ENCODE measurements at regions not wholly inside any gene's neighbourhood (a gene's known extent, or its start where the extent isn't known, plus 50 kb on each side); places are given as distances from the start of the nearest gene placed in this dataset.

- no peak for ATAC-seq (ENCODE audit: low read depth in 2 of 2)
- H3K27ac Mint-ChIP-seq, result peak overlapping the region in 1 of 6 donors; percentile 65
- H3K4me3 Mint-ChIP-seq, result peak overlapping the region in 1 of 8 donors; percentile 9
- peaks cover 57 to 80% (median 61%) of the 10 kb centered on the region in 3 donors for H3K4me1 Mint-ChIP-seq
- DNase-seq, result no peak
- H3K27me3 Mint-ChIP-seq, result no peaks in the 10 kb centered on the region
- H3K9me3 Mint-ChIP-seq, result peaks cover 0 to 4% (median 0%) of the 10 kb centered on the region in 7 donors
- peaks cover 19 to 26% of the 10 kb centered on the region in 2 donors for H3K36me3 Mint-ChIP-seq
These were observed 74.4 kb downstream of the VCPKMT start for GRCh38 chr14:50041980-50042379.

- Mint-ChIP-seq H3K27ac (peak overlapping the region; percentile 89 to 98 (median 95)), H3K4me3 (peak overlapping the region in 7 of 8 donors; percentile 9 to 88 (median 68)), H3K4me1 (peaks cover 58 to 79% (median 64%) of the 10 kb centered on the region in 3 donors), H3K9me3 (peaks cover 0 to 4% (median 0%) of the 10 kb centered on the region in 7 donors), H3K27me3 (no peaks in the 10 kb centered on the region), H3K36me3 (peaks cover 10 to 15% of the 10 kb centered on the region in 2 donors)
- DNase-seq (no peak), ATAC-seq (ENCODE audit: low read depth in 2 of 2) (no peak)
These were observed 72.2 kb downstream of the VCPKMT start for GRCh38 chr14:50044042-50044651.

- peak overlapping the region; percentile 93 to 100 (median 95) for H3K27ac Mint-ChIP-seq
- H3K36me3 Mint-ChIP-seq, result peaks cover 20 to 24% of the 10 kb centered on the region in 2 donors
- peaks cover 0 to 4% (median 0%) of the 10 kb centered on the region in 7 donors for H3K9me3 Mint-ChIP-seq
- ATAC-seq (ENCODE audit: low read depth in 2 of 2) (peak; percentile 90 to 91), DNase-seq (peak; percentile 73)
- H3K4me3 Mint-ChIP-seq, result peak overlapping the region; percentile 2 to 88 (median 40)
- H3K27me3 Mint-ChIP-seq, result no peaks in the 10 kb centered on the region
- peaks cover 64 to 77% (median 69%) of the 10 kb centered on the region in 3 donors for H3K4me1 Mint-ChIP-seq
These were observed 71.2 kb downstream of the VCPKMT start for GRCh38 chr14:50045039-50045711.

GRCh38 chr14:50045837-50046236 lies 70.5 kb downstream of the VCPKMT start:
- ATAC-seq (ENCODE audit: low read depth in 2 of 2) (no peak), DNase-seq (no peak)
- H3K27ac Mint-ChIP-seq, result peak overlapping the region; percentile 93 to 100 (median 95)
- peaks cover 59 to 70% (median 66%) of the 10 kb centered on the region in 3 donors for H3K4me1 Mint-ChIP-seq
- no peaks in the 10 kb centered on the region for H3K27me3 Mint-ChIP-seq
- H3K4me3 Mint-ChIP-seq, result peak overlapping the region in 7 of 8 donors; percentile 37 to 87 (median 47)
- peaks cover 0 to 4% (median 0%) of the 10 kb centered on the region in 7 donors for H3K9me3 Mint-ChIP-seq
- peaks cover 21 to 30% of the 10 kb centered on the region in 2 donors for H3K36me3 Mint-ChIP-seq

GRCh38 chr14:50047274-50047676 lies 69.1 kb downstream of the VCPKMT start:
- peak; percentile 42 to 66 for ATAC-seq (ENCODE audit: low read depth in 2 of 2)

GRCh38 chr14:50049093-50049492 lies 67.3 kb downstream of the VCPKMT start:
- Mint-ChIP-seq H3K9me3 (peaks cover 0 to 4% (median 0%) of the 10 kb centered on the region in 7 donors), H3K36me3 (peaks cover 28 to 45% of the 10 kb centered on the region in 2 donors), H3K4me3 (peak overlapping the region in 2 of 8 donors; percentile 61 to 71), H3K4me1 (peaks cover 52 to 61% (median 56%) of the 10 kb centered on the region in 3 donors), H3K27ac (peak overlapping the region in 5 of 6 donors; percentile 22 to 89 (median 74)), H3K27me3 (no peaks in the 10 kb centered on the region)
- no peak for ATAC-seq (ENCODE audit: low read depth in 2 of 2)
- DNase-seq, result no peak

More at GRCh38 chr14:50047274-50047676, 69.1 kb downstream of the VCPKMT start:
- Mint-ChIP-seq H3K36me3 (peaks cover 28 to 33% of the 10 kb centered on the region in 2 donors), H3K27me3 (no peaks in the 10 kb centered on the region), H3K9me3 (peaks cover 0 to 4% (median 0%) of the 10 kb centered on the region in 7 donors), H3K27ac (peak overlapping the region in 5 of 6 donors; percentile 93 to 100 (median 95)), H3K4me1 (peaks cover 56 to 64% (median 62%) of the 10 kb centered on the region in 3 donors), H3K4me3 (peak overlapping the region in 7 of 8 donors; percentile 4 to 87 (median 61))
- DNase-seq, result peak; percentile 58

- peak overlapping the region in 2 of 8 donors; percentile 42 to 71 for H3K4me3 Mint-ChIP-seq
- H3K9me3 Mint-ChIP-seq, result peaks cover 0 to 4% (median 0%) of the 10 kb centered on the region in 7 donors
- H3K4me1 Mint-ChIP-seq, result peaks cover 45 to 57% (median 49%) of the 10 kb centered on the region in 3 donors
- no peak for ATAC-seq (ENCODE audit: low read depth in 2 of 2)
- H3K27me3 Mint-ChIP-seq, result no peaks in the 10 kb centered on the region
- peak overlapping the region in 5 of 6 donors; percentile 22 to 79 (median 53) for H3K27ac Mint-ChIP-seq
- peaks cover 28 to 45% of the 10 kb centered on the region in 2 donors for H3K36me3 Mint-ChIP-seq
- no peak for DNase-seq
These were observed 66.4 kb downstream of the VCPKMT start for GRCh38 chr14:50049703-50050570.

- H3K36me3 Mint-ChIP-seq, result peaks cover 17 to 37% of the 10 kb centered on the region in 2 donors
These were observed 65.3 kb downstream of the VCPKMT start for GRCh38 chr14:50051106-50051505.

GRCh38 chr14:50051706-50052105 lies 64.7 kb downstream of the VCPKMT start:
- Mint-ChIP-seq H3K36me3 (peaks cover 17 to 37% of the 10 kb centered on the region in 2 donors), H3K9me3 (peaks cover 0 to 2% (median 0%) of the 10 kb centered on the region in 7 donors), H3K27ac (no peak overlapping the region), H3K27me3 (no peaks in the 10 kb centered on the region), H3K4me1 (peaks cover 36 to 50% (median 49%) of the 10 kb centered on the region in 3 donors), H3K4me3 (no peak overlapping the region)
- ATAC-seq (ENCODE audit: low read depth in 2 of 2) (no peak), DNase-seq (no peak)

More at GRCh38 chr14:50051106-50051505, 65.3 kb downstream of the VCPKMT start:
- H3K9me3 Mint-ChIP-seq, result peaks cover 0 to 2% (median 0%) of the 10 kb centered on the region in 7 donors
- H3K4me3 Mint-ChIP-seq, result no peak overlapping the region
- DNase-seq, result no peak
- H3K27me3 Mint-ChIP-seq, result no peaks in the 10 kb centered on the region
- peaks cover 37 to 50% (median 49%) of the 10 kb centered on the region in 3 donors for H3K4me1 Mint-ChIP-seq
- H3K27ac Mint-ChIP-seq, result no peak overlapping the region
- ATAC-seq (ENCODE audit: low read depth in 2 of 2), result no peak

GRCh38 chr14:50052517-50052916 lies 63.9 kb downstream of the VCPKMT start:
- Mint-ChIP-seq H3K4me1 (peaks cover 36 to 50% (median 49%) of the 10 kb centered on the region in 3 donors), H3K36me3 (peaks cover 17 to 37% of the 10 kb centered on the region in 2 donors), H3K27me3 (no peaks in the 10 kb centered on the region), H3K27ac (peak overlapping the region in 2 of 6 donors; percentile 30 to 72), H3K4me3 (no peak overlapping the region), H3K9me3 (peaks cover 0 to 2% (median 0%) of the 10 kb centered on the region in 7 donors)
- no peak for DNase-seq
- ATAC-seq (ENCODE audit: low read depth in 2 of 2), result no peak

GRCh38 chr14:50053935-50054334 lies 62.4 kb downstream of the VCPKMT start:
- no peak for DNase-seq
- no peak overlapping the region for H3K27ac Mint-ChIP-seq
- no peak overlapping the region for H3K4me3 Mint-ChIP-seq
- peaks cover 0 to 2% (median 0%) of the 10 kb centered on the region in 7 donors for H3K9me3 Mint-ChIP-seq
- ATAC-seq (ENCODE audit: low read depth in 2 of 2), result no peak
- H3K27me3 Mint-ChIP-seq, result no peaks in the 10 kb centered on the region
- H3K36me3 Mint-ChIP-seq, result peaks cover 17 to 37% of the 10 kb centered on the region in 2 donors
- peaks cover 31 to 45% (median 44%) of the 10 kb centered on the region in 3 donors for H3K4me1 Mint-ChIP-seq

- peak; percentile 85 to 88 for ATAC-seq (ENCODE audit: low read depth in 2 of 2)
- Mint-ChIP-seq H3K9me3 (no peaks in the 10 kb centered on the region), H3K4me1 (peaks cover 19 to 52% (median 44%) of the 10 kb centered on the region in 3 donors), H3K27ac (peak overlapping the region in 4 of 6 donors; percentile 6 to 92 (median 76)), H3K27me3 (no peaks in the 10 kb centered on the region), H3K4me3 (peak overlapping the region in 3 of 8 donors; percentile 4 to 75 (median 56)), H3K36me3 (peaks cover 2 to 24% of the 10 kb centered on the region in 2 donors)
- DNase-seq, result peak; percentile 51
These were observed 60.7 kb downstream of the VCPKMT start for GRCh38 chr14:50055461-50056228.
